Progenitor cell of endocrine pancreas (in vitro differentiated cells): ENCODE measurements at regions not wholly inside any gene's neighbourhood (a gene's known extent, or its start where the extent isn't known, plus 50 kb on each side); places are given as distances from the start of the nearest gene placed in this dataset.

Source experiments
- DNase-seq: peaks from one replicate; pipeline ENCODE4 v3.0.0; 2021; ENCODE audit warnings: low spot score; ENCODE audit not compliant: unreplicated experiment
- H3K27ac Mint-ChIP-seq: 2 replicates; pipeline ENCODE4 v1.8.0; 2021; ENCODE audit warnings: mild to moderate bottlenecking, moderate library complexity, mixed read lengths
- H3K27me3 Mint-ChIP-seq: 2 replicates; pipeline ENCODE4 v1.8.0; 2021; ENCODE audit warnings: mixed read lengths
- H3K36me3 Mint-ChIP-seq: 2 replicates; pipeline ENCODE4 v1.8.0; 2022; ENCODE audit warnings: mixed read lengths; ENCODE audit not compliant: insufficient read depth
- H3K4me1 Mint-ChIP-seq: 2 replicates; pipeline ENCODE4 v1.8.0; 2021; ENCODE audit warnings: low read depth, mixed read lengths
- H3K4me3 Mint-ChIP-seq: 2 replicates; pipeline ENCODE4 v1.8.0; 2021; ENCODE audit warnings: low read depth, mild to moderate bottlenecking, moderate library complexity, mixed read lengths
- H3K9me3 Mint-ChIP-seq: 2 replicates; pipeline ENCODE4 v1.8.0; 2021; ENCODE audit warnings: low read depth, mixed read lengths
- CTCF ChIP-seq: fragments of 200-600 bp; sonication (generic); IDR thresholded peaks from one replicate; pipeline ENCODE4 v1.5.0; 2021; ENCODE audit warnings: antibody characterized with exemption, mild to moderate bottlenecking; ENCODE audit not compliant: unreplicated experiment

- DNase-seq: no peak
- H3K4me3 Mint-ChIP-seq: no peak overlapping the region
- H3K36me3 Mint-ChIP-seq: peaks cover 15% of the 10 kb centered on the region
- H3K27ac Mint-ChIP-seq: peak overlapping the region; percentile 41
- no peak for TF ChIP-seq CTCF
- no peaks in the 10 kb centered on the region for H3K27me3 Mint-ChIP-seq
- peaks cover 5% of the 10 kb centered on the region for H3K4me1 Mint-ChIP-seq
- peaks cover 27% of the 10 kb centered on the region for H3K9me3 Mint-ChIP-seq
These were observed 49.7 kb upstream of the ACP3 start for GRCh38 chr3:132267391-132267993.
